Kidney (tissue), 13 donors: ENCODE measurements at regions not wholly inside any gene's neighbourhood (a gene's known extent, or its start where the extent isn't known, plus 50 kb on each side); places are given as distances from the start of the nearest gene placed in this dataset.
A peak's percentile ranks its signal among the peaks of the same experiment; 100 is the strongest.

Experiments used
- DNase-seq, 5 donors: peaks; one replicate each; pipeline ENCODE4 v3.0.0-alpha.2; 2013 to 2020
- FAIRE-seq: peaks from 2 replicates; lab custom pipeline; 2012; peaks lifted over from hg19 to GRCh38; lab: Jason Lieb, UNC
- H3K27ac ChIP-seq, 2 donors: one replicate each; pipeline ENCODE4 v1.7.0; 2013; ENCODE audit warnings: low read depth in 2 of 2, low read length in 2 of 2, inconsistent platforms in 1 of 2
- H3K27me3 ChIP-seq: one replicate; pipeline ENCODE4 v1.7.1; 2013; ENCODE audit warnings: low read length, inconsistent platforms; ENCODE audit not compliant: control insufficient read depth, insufficient read depth
- H3K36me3 ChIP-seq, 3 donors: one replicate each; pipeline versions ENCODE4 v1.7.0 to v1.7.1; 2013; ENCODE audit warnings: low read length in 3 of 3, control low read depth in 1 of 3, inconsistent platforms in 1 of 3; ENCODE audit not compliant: insufficient read depth in 3 of 3, control insufficient read depth in 2 of 3
- H3K4me1 ChIP-seq, 3 donors: one replicate each; pipeline versions ENCODE4 v1.7.0 to v1.7.1; 2013; ENCODE audit warnings: low read length in 3 of 3, inconsistent platforms in 1 of 3, low read depth in 1 of 3; ENCODE audit not compliant: control insufficient read depth in 2 of 3, insufficient read depth in 2 of 3
- H3K4me3 ChIP-seq, 3 donors: one replicate each; pipeline versions ENCODE4 v1.7.0 to v1.8.1; 2013; ENCODE audit warnings: low read length in 3 of 3, control low read depth in 1 of 3, inconsistent platforms in 1 of 3
- H3K9ac ChIP-seq, 3 donors: one replicate each; pipeline versions ENCODE4 v1.7.0 to v1.7.1; 2013; ENCODE audit warnings: low read length in 3 of 3, control low read depth in 1 of 3, inconsistent platforms in 1 of 3
- H3K9me3 ChIP-seq, 3 donors: one replicate each; pipeline versions ENCODE4 v1.7.0 to v1.7.1; 2013; ENCODE audit warnings: low read length in 3 of 3, control low read depth in 1 of 3, inconsistent platforms in 1 of 3; ENCODE audit not compliant: control insufficient read depth in 2 of 3, insufficient read depth in 1 of 3
- intact Hi-C: fragments of 100-400 bp; cut with DNase I; formaldehyde crosslinking; loops from one replicate; pipeline ENCODE4 v1.11.1; 2022
- TF ChIP-seq, protein P1 (sequence below): IDR thresholded peaks from 3 replicates; pipeline ENCODE4 v1.5.1; 2012; ENCODE audit warnings: mild to moderate bottlenecking, moderate library complexity, borderline replicate concordance; ENCODE audit not compliant: insufficient read depth; ENCODE audit errors: extremely low read depth
- donor health status: control.
- donor health status: control.
- donor health status: control.
- donor health status: control.
- donor health status: control.
- donor health status: DM: yes; HTN: yes; CAD: no.
- donor health status: Normal renal cell carcinoma (clear cell type).

DNA sequence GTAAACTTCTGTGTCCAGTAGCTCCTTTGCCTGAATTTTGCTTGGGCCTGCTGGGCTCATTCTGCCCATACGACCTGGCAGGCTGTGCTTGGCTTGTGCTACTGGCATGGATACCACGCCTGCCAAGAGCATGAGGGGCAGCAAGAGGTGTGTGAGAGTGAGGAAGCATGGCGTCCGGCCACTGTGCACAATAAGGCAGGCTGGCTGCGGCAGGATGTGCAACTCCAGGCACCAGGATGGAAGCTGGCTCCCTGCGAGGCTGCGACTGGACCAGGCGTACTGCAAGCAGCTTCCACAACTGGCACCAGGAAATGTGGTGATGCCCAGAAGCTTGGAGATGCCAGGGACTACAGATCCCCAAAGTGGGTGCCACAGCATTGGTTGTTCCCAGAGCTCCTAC lies 709.3 kb downstream of the PCDH18 start:
- intact Hi-C loops: no loop called here
- H3K4me1 ChIP-seq: no peaks in the 10 kb centered on the region
- H3K9me3 ChIP-seq: no peaks in the 10 kb centered on the region
- no peaks in the 10 kb centered on the region for H3K27me3 ChIP-seq
- no peak overlapping the region for H3K9ac ChIP-seq
- H3K36me3 ChIP-seq: no peaks in the 10 kb centered on the region
- no peak overlapping the region for H3K27ac ChIP-seq
- no peak for DNase-seq
- TF ChIP-seq, protein P1, sequence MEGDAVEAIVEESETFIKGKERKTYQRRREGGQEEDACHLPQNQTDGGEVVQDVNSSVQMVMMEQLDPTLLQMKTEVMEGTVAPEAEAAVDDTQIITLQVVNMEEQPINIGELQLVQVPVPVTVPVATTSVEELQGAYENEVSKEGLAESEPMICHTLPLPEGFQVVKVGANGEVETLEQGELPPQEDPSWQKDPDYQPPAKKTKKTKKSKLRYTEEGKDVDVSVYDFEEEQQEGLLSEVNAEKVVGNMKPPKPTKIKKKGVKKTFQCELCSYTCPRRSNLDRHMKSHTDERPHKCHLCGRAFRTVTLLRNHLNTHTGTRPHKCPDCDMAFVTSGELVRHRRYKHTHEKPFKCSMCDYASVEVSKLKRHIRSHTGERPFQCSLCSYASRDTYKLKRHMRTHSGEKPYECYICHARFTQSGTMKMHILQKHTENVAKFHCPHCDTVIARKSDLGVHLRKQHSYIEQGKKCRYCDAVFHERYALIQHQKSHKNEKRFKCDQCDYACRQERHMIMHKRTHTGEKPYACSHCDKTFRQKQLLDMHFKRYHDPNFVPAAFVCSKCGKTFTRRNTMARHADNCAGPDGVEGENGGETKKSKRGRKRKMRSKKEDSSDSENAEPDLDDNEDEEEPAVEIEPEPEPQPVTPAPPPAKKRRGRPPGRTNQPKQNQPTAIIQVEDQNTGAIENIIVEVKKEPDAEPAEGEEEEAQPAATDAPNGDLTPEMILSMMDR: no peak
- FAIRE-seq: no peak
- no peak overlapping the region for H3K4me3 ChIP-seq

DNA sequence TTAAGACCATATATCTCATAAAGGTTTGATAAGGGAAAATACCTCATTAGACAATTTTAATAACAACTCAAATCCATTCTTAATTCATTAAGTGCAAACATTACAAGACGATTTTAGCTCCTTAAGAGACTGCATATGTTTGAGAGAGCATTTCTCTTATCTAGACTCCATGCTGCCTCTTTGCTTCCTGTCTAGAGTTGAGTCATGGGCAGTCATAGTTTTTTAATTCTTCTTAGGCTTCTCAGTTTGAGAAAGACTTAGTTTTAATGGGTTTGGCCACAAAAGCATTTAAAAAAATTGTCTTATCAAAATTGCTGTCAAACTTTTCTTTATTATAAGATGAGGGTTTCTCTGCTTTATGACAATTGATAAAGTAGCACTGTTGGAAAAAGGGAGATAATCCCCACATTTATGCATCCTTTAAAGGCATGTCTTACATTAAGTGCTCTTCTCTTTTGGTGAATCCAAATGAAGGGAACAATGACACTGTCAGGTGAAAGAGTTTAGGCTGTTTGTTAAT lies 713.4 kb downstream of the PCDH18 start:
- H3K4me3 ChIP-seq: no peak overlapping the region
- H3K27me3 ChIP-seq: no peaks in the 10 kb centered on the region
- no peaks in the 10 kb centered on the region for H3K36me3 ChIP-seq
- intact Hi-C loops: no loop called here
- H3K9me3 ChIP-seq: no peaks in the 10 kb centered on the region
- H3K27ac ChIP-seq: no peak overlapping the region
- TF ChIP-seq, protein P1: no peak
- FAIRE-seq: no peak
- H3K4me1 ChIP-seq: no peaks in the 10 kb centered on the region
- no peak overlapping the region for H3K9ac ChIP-seq
- DNase-seq: no peak

DNA sequence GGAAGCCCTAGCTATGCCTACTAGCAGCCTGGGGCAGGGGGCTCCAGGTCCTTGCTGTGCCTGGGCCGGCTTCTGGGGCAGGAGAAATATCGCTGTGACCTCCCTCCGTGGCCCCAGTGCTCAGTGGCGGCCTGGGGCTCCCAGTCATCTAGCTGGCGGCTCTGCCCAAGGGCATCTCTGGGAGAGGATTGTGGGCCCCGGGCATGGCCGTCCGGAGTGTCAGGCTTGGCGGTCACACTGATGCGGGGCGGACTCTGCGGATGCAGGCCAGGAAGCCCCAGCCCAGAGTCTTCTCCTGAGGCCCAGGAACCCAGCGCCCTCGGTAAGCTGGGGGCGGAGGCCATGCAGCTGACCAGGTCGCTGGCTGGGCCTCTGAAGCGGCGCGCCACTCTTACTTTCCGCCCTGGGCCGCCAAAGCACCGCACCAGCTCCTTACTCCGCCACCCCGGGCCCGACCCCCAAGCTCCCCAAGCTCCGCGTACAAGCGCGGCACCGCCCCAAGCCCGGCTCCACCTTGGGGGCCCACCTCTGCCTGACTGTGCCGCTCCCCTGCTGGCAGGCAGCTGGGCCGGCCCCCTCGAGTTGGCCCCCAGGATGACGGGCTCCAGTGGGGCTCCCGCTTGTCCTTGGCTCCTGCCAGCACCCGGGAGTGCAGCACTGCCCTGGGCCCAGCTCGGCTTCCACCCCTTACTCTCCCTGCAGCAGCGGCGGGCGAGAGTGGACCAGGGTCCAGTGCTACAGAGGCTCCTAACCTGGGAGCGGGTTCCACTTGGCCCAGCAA lies 720.0 kb downstream of the PCDH18 start:
- no peaks in the 10 kb centered on the region for H3K9me3 ChIP-seq
- TF ChIP-seq, protein P1: no peak
- FAIRE-seq: no peak
- H3K36me3 ChIP-seq: no peaks in the 10 kb centered on the region
- H3K4me3 ChIP-seq: no peak overlapping the region
- intact Hi-C loops: no loop called here
- H3K27me3 ChIP-seq: no peaks in the 10 kb centered on the region
- H3K4me1 ChIP-seq: no peaks in the 10 kb centered on the region
- peak in 1 of 5 donors; percentile 74 for DNase-seq
- H3K9ac ChIP-seq: no peak overlapping the region
- no peak overlapping the region for H3K27ac ChIP-seq
